ENCODE measurements at regions not wholly inside any gene's neighbourhood (a gene's known extent, or its start where the extent isn't known, plus 50 kb on each side); places are given as distances from the start of the nearest gene placed in this dataset.

DNA sequence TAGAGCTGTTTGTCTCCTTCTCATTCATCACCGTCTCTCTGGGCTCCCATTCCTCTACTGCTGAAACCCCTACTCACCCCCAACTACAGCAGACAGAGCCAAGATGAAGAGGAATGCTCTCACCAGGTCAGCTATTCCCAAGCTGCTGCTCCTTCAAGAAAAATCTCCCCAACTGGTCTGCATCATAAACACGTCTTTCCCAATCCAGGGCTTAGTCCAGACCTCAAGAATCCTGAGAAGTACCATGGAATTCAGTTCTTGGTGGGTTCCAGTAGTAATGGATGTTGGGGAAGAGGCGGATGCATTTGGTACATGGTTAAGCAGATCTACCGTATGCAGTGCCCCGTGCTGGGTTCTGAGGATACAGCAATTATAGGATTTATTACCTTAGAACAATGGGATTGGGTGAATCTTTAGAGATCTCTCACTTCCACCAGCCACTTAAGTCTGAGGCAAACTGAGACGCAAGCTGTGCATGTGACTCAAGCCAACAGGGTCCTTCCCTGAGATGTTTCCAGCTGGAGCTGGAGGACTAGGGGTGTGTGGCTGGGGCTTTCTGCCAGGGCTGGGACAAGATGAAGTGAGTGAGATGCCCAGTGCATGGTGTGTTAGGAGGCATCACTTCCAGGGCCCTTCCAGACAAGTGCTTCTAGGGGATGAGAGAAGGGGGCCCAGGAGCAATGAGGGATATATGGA is 232.7 kb upstream of the CDH5 start:
- ChIA-PET POLR2A (no interaction called here), CTCF (no interaction called here)
- Mint-ChIP-seq H3K4me3 (no peak overlapping the region), H3K36me3 (ENCODE audit: low read depth) (no peaks in the 10 kb centered on the region), H3K9me3 (ENCODE audit: insufficient read depth) (no peaks in the 10 kb centered on the region), H3K27me3 (ENCODE audit: low read depth) (peaks cover 6% of the 10 kb centered on the region), H3K4me1 (ENCODE audit: low read depth) (no peaks in the 10 kb centered on the region), H3K27ac (no peak overlapping the region)
- ATAC-seq (no peak), DNase-seq (no peak)

- Mint-ChIP-seq H3K4me3 (no peak overlapping the region), H3K9me3 (ENCODE audit: insufficient read depth) (no peaks in the 10 kb centered on the region), H3K27ac (no peak overlapping the region), H3K27me3 (ENCODE audit: low read depth) (peaks cover 25% of the 10 kb centered on the region), H3K4me1 (ENCODE audit: low read depth) (no peaks in the 10 kb centered on the region), H3K36me3 (ENCODE audit: low read depth) (no peaks in the 10 kb centered on the region)
- DNase-seq: no peak
- ATAC-seq: no peak
- CTCF ChIA-PET: no interaction called here
- POLR2A ChIA-PET: no interaction called here
Observed at GRCh38 chr16:66131895-66132294, 234.6 kb upstream of the CDH5 start.

- POLR2A ChIA-PET: no interaction called here
- no peak overlapping the region for H3K27ac Mint-ChIP-seq
- peaks cover 28% of the 10 kb centered on the region for H3K27me3 Mint-ChIP-seq (ENCODE audit: low read depth)
- CTCF ChIA-PET: no interaction called here
- DNase-seq (no peak), ATAC-seq (no peak)
- H3K36me3 Mint-ChIP-seq (ENCODE audit: low read depth): no peaks in the 10 kb centered on the region
- H3K9me3 Mint-ChIP-seq (ENCODE audit: insufficient read depth): no peaks in the 10 kb centered on the region
- H3K4me3 Mint-ChIP-seq: no peak overlapping the region
- no peaks in the 10 kb centered on the region for H3K4me1 Mint-ChIP-seq (ENCODE audit: low read depth)
Observed at GRCh38 chr16:66131156-66131807, 235.2 kb upstream of the CDH5 start.

- H3K27ac Mint-ChIP-seq: no peak overlapping the region
- POLR2A ChIA-PET: no interaction called here
- no peaks in the 10 kb centered on the region for H3K36me3 Mint-ChIP-seq (ENCODE audit: low read depth)
- H3K4me1 Mint-ChIP-seq (ENCODE audit: low read depth): no peaks in the 10 kb centered on the region
- ATAC-seq (no peak), DNase-seq (no peak)
- no peaks in the 10 kb centered on the region for H3K9me3 Mint-ChIP-seq (ENCODE audit: insufficient read depth)
- peaks cover 28% of the 10 kb centered on the region for H3K27me3 Mint-ChIP-seq (ENCODE audit: low read depth)
- no peak overlapping the region for H3K4me3 Mint-ChIP-seq
- CTCF ChIA-PET: no interaction called here
Observed at GRCh38 chr16:66130296-66130905, 236.1 kb upstream of the CDH5 start.

- ATAC-seq (no peak), DNase-seq (no peak)
- H3K27ac Mint-ChIP-seq: no peak overlapping the region
- H3K27me3 Mint-ChIP-seq (ENCODE audit: low read depth): peaks cover 28% of the 10 kb centered on the region
- ChIA-PET CTCF (no interaction called here), POLR2A (no interaction called here)
- no peaks in the 10 kb centered on the region for H3K36me3 Mint-ChIP-seq (ENCODE audit: low read depth)
- H3K9me3 Mint-ChIP-seq (ENCODE audit: insufficient read depth): no peaks in the 10 kb centered on the region
- no peak overlapping the region for H3K4me3 Mint-ChIP-seq
- no peaks in the 10 kb centered on the region for H3K4me1 Mint-ChIP-seq (ENCODE audit: low read depth)
Observed at GRCh38 chr16:66129196-66129595, 237.3 kb upstream of the CDH5 start.

DNA sequence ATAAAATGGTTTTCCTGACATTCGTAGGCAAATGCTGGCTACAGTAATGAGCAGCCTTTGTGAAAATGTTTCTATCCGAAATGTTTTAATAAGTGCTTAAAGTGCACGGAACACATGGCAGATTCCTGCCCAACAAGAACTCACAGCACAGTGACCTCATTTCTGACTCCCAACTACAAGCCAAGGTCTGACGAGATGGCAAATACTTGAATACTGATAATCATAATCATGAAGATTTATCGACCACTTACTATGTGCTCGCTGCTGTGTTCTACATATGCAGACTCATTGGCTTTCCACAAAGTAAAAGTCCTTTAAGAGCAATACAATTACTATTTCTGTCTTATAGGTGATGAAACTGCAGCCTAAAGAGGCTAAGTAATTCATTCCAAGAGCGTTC is 238.1 kb upstream of the CDH5 start:
- no peak for ATAC-seq
- CTCF ChIA-PET: no interaction called here
- Mint-ChIP-seq H3K36me3 (ENCODE audit: low read depth) (no peaks in the 10 kb centered on the region), H3K9me3 (ENCODE audit: insufficient read depth) (no peaks in the 10 kb centered on the region), H3K4me1 (ENCODE audit: low read depth) (no peaks in the 10 kb centered on the region), H3K27ac (no peak overlapping the region), H3K27me3 (ENCODE audit: low read depth) (peaks cover 28% of the 10 kb centered on the region), H3K4me3 (no peak overlapping the region)
- no peak for DNase-seq
- POLR2A ChIA-PET: no interaction called here

GRCh38 chr16:66127459-66128370 is 238.8 kb upstream of the CDH5 start:
- H3K4me1 Mint-ChIP-seq (ENCODE audit: low read depth): no peaks in the 10 kb centered on the region
- DNase-seq (no peak), ATAC-seq (no peak)
- no peak overlapping the region for H3K4me3 Mint-ChIP-seq
- H3K27ac Mint-ChIP-seq: no peak overlapping the region
- CTCF ChIA-PET: no interaction called here
- H3K36me3 Mint-ChIP-seq (ENCODE audit: low read depth): no peaks in the 10 kb centered on the region
- POLR2A ChIA-PET: no interaction called here
- H3K27me3 Mint-ChIP-seq (ENCODE audit: low read depth): peaks cover 28% of the 10 kb centered on the region
- no peaks in the 10 kb centered on the region for H3K9me3 Mint-ChIP-seq (ENCODE audit: insufficient read depth)

GRCh38 chr16:66121466-66121865 is 245.0 kb upstream of the CDH5 start:
- POLR2A ChIA-PET: no interaction called here
- no peaks in the 10 kb centered on the region for H3K9me3 Mint-ChIP-seq (ENCODE audit: insufficient read depth)
- no peak overlapping the region for H3K27ac Mint-ChIP-seq
- no peak overlapping the region for H3K4me3 Mint-ChIP-seq
- CTCF ChIA-PET: no interaction called here
- DNase-seq (no peak), ATAC-seq (no peak)
- no peaks in the 10 kb centered on the region for H3K4me1 Mint-ChIP-seq (ENCODE audit: low read depth)
- no peaks in the 10 kb centered on the region for H3K27me3 Mint-ChIP-seq (ENCODE audit: low read depth)
- no peaks in the 10 kb centered on the region for H3K36me3 Mint-ChIP-seq (ENCODE audit: low read depth)

DNA sequence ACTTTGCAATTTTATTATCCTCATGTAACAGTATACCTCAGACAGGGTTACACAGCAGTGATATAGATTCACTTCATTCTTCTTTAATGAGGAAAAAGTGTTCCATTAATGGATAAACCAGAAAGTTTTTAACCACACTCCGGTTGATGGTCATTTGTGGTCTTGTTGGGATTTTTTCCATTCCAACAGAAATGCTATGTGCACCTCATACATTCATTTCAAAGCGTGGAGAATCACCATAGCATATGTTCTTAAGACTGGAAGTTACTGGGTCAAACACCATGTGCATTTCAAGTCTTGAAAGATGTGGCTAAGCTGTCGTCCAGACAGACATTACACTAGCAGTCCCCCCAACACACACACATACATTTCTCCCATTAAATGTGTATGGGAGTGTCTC is 245.8 kb upstream of the CDH5 start:
- Mint-ChIP-seq H3K36me3 (ENCODE audit: low read depth) (no peaks in the 10 kb centered on the region), H3K27ac (no peak overlapping the region), H3K27me3 (ENCODE audit: low read depth) (no peaks in the 10 kb centered on the region), H3K4me1 (ENCODE audit: low read depth) (no peaks in the 10 kb centered on the region), H3K4me3 (no peak overlapping the region), H3K9me3 (ENCODE audit: insufficient read depth) (no peaks in the 10 kb centered on the region)
- ATAC-seq (no peak), DNase-seq (no peak)
- CTCF ChIA-PET: no interaction called here
- POLR2A ChIA-PET: no interaction called here

- ATAC-seq: no peak
- H3K36me3 Mint-ChIP-seq (ENCODE audit: low read depth): no peaks in the 10 kb centered on the region
- no peak for DNase-seq
- H3K27me3 Mint-ChIP-seq (ENCODE audit: low read depth): no peaks in the 10 kb centered on the region
- H3K27ac Mint-ChIP-seq: no peak overlapping the region
- H3K4me1 Mint-ChIP-seq (ENCODE audit: low read depth): no peaks in the 10 kb centered on the region
- no peaks in the 10 kb centered on the region for H3K9me3 Mint-ChIP-seq (ENCODE audit: insufficient read depth)
- ChIA-PET CTCF (no interaction called here), POLR2A (no interaction called here)
- no peak overlapping the region for H3K4me3 Mint-ChIP-seq
Observed at GRCh38 chr16:66116163-66117002, 250.1 kb upstream of the CDH5 start.

DNA sequence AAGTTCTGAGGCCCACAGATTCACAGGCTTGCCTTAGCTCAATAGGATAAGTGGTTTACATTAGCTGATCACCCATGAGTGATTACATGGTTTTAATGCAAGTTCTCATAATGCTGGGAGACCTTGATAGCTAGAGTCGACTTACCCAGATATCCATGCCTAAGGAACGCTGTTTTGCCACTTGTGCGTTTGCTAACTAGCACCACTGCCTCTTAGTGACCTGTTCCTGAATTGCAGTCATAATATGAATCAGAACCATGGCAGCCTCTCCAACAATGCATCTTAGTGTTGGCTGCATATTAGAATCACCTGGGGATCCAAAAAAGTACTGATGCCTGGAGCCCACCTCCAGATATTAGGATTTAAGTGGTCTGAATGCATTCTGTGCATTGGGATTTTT is 251.1 kb upstream of the CDH5 start:
- H3K27me3 Mint-ChIP-seq (ENCODE audit: low read depth): peaks cover under 1% of the 10 kb centered on the region
- ATAC-seq (no peak), DNase-seq (no peak)
- CTCF ChIA-PET: no interaction called here
- H3K27ac Mint-ChIP-seq: no peak overlapping the region
- H3K36me3 Mint-ChIP-seq (ENCODE audit: low read depth): no peaks in the 10 kb centered on the region
- POLR2A ChIA-PET: no interaction called here
- no peak overlapping the region for H3K4me3 Mint-ChIP-seq
- H3K4me1 Mint-ChIP-seq (ENCODE audit: low read depth): no peaks in the 10 kb centered on the region
- no peaks in the 10 kb centered on the region for H3K9me3 Mint-ChIP-seq (ENCODE audit: insufficient read depth)

All from activated CD8-positive, alpha-beta T cell treated with anti-CD3 and anti-CD28 coated beads, Interleukin-2, amount 10 ng/mL, durations not matched to agents 7 days and 5 days (primary cell).